ENCODE measurements at regions not wholly inside any gene's neighbourhood (a gene's known extent, or its start where the extent isn't known, plus 50 kb on each side); places are given as distances from the start of the nearest gene placed in this dataset.
A peak's percentile ranks its signal among the peaks of the same experiment; 100 is the strongest.

- TF ChIP-seq CTCF (IDR thresholded peaks at IDR 0.05): no peak
- intact Hi-C loops (cut with micrococcal nuclease): no loop called here
- Mint-ChIP-seq H3K27ac (no peak overlapping the region), H3K36me3 (ENCODE audit: low read depth) (no peaks in the 10 kb centered on the region), H3K27me3 (peaks cover 4% of the 10 kb centered on the region), H3K9me3 (no peaks in the 10 kb centered on the region), H3K4me1 (ENCODE audit: low read depth) (no peaks in the 10 kb centered on the region), H3K4me3 (no peak overlapping the region)
- CTCF ChIA-PET: interaction anchor here (1.4 kb wide), 1 partner anchor 276 kb away, joined by 3 read pairs; no protein-coding TSS in a partner anchor
- ATAC-seq (no peak), DNase-seq (no peak)
- POLR2A ChIA-PET: no interaction called here
Measured at GRCh38 chr10:90975096-90975495, 54.2 kb upstream of the ANKRD1 start.

DNA sequence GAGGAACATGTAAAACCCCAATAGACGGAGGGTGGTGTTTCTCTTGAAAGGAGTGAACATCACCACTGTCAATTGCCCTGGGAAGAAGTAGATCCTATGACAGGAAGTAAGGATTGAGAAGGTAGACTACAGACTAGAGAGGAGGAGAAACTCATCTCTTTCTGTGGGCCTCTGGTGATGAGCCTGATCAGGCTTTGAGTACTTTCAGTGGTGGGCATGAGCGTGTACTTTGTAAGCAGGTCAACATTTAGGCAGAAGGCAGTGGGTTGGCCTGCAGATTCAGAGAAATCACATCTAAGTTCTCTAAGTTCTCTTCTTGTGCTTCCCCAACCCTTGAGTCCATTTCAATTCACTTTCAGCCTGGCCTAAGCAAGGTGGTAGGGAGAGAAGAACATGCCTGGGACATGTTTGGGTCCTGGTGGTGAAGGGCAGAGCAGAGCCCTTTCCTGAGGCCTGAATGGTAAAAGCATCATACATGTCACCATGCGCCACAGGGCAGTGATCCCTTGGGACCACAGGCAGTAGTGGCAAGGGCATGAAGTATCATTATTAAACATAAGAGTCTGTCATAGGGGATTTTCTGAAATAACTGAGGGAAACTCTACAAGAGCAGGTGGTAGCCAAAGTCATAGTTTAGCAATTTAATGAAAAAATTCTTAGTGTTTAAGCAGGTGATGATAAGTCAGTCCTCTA lies 56.4 kb upstream of the ANKRD1 start:
- Mint-ChIP-seq H3K4me1 (ENCODE audit: low read depth) (no peaks in the 10 kb centered on the region), H3K4me3 (no peak overlapping the region), H3K9me3 (no peaks in the 10 kb centered on the region), H3K27me3 (peaks cover 1% of the 10 kb centered on the region), H3K27ac (no peak overlapping the region), H3K36me3 (ENCODE audit: low read depth) (no peaks in the 10 kb centered on the region)
- intact Hi-C loops (cut with micrococcal nuclease): no loop called here
- ATAC-seq (peak; percentile 37), DNase-seq (no peak)
- TF ChIP-seq CTCF (IDR thresholded peaks at IDR 0.05): no peak
- ChIA-PET CTCF (no interaction called here), POLR2A (no interaction called here)

- Mint-ChIP-seq H3K36me3 (ENCODE audit: low read depth) (no peaks in the 10 kb centered on the region), H3K27me3 (peaks cover 1% of the 10 kb centered on the region), H3K27ac (no peak overlapping the region), H3K4me1 (ENCODE audit: low read depth) (no peaks in the 10 kb centered on the region), H3K9me3 (no peaks in the 10 kb centered on the region), H3K4me3 (no peak overlapping the region)
- TF ChIP-seq CTCF (IDR thresholded peaks at IDR 0.05): no peak
- ATAC-seq: no peak
- ChIA-PET CTCF (interaction anchor here (1.0 kb wide), 1 partner anchor 12 kb away, joined by 3 read pairs; no protein-coding TSS in a partner anchor), POLR2A (no interaction called here)
- intact Hi-C loops (cut with micrococcal nuclease): no loop called here
- no peak for DNase-seq
Measured at GRCh38 chr10:90977855-90978486, 57.1 kb upstream of the ANKRD1 start.

DNA sequence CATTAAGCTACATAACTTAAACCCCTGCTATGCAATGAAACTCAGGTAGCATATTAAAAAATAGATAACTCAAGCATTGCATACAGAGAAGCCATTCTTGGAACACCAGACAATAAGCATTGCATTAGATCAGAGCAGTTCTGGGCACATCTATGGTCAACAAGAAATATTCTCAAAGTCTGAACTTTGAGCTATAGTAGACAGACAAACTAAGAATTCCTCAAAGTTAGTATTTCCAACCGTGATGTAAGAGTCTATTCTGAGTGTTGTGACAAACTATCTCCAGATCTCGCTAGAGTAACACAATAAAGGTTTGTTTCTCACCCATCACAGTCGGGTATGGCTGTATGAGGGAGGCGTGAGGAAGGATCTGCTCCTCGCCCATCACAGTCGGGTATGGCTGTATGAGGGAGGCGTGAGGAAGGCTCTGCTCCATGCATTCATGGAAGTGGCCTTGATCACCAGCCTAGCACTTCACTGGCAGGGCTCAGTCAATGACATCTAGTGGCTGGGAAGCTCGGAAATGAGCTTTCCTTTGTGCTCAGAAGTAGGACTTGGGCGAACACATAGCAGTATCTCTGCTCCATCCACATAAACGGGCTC lies 61.6 kb upstream of the ANKRD1 start:
- TF ChIP-seq CTCF (IDR thresholded peaks at IDR 0.05): no peak
- ChIA-PET POLR2A (no interaction called here), CTCF (interaction anchor here (0.8 to 1.7 kb wide), 2 partner anchors 9 to 24 kb away, joined by 4 to 6 read pairs; no protein-coding TSS in a partner anchor)
- Mint-ChIP-seq H3K4me3 (no peak overlapping the region), H3K27ac (no peak overlapping the region), H3K36me3 (ENCODE audit: low read depth) (no peaks in the 10 kb centered on the region), H3K4me1 (ENCODE audit: low read depth) (peaks cover 5% of the 10 kb centered on the region), H3K9me3 (no peaks in the 10 kb centered on the region), H3K27me3 (no peaks in the 10 kb centered on the region)
- ATAC-seq (no peak), DNase-seq (no peak)
- intact Hi-C loops (cut with micrococcal nuclease): no loop called here
